ENCODE measurements at regions not wholly inside any gene's neighbourhood (a gene's known extent, or its start where the extent isn't known, plus 50 kb on each side); places are given as distances from the start of the nearest gene placed in this dataset.

DNA sequence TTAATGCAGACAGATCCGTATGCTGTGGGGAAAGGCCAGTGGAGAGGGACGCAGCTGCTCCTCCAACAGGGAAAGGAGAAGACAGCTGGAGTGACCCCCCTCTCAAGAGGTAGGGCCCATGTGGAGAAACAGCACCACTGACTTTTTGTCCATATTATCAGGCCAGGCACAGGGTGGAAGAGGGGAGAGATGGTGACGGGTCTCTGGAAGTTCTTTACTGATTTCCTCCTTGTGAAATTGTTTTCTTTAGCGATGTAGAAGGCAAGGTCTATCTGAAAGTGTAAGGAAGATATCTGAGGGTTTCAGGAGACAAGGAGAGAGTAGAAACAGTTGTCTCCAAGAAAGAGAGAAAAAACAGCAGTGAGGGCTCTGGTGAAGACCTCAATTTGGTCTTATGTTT lies 338.8 kb downstream of the VPS13C start:
- TF ChIP-seq, protein P1, sequence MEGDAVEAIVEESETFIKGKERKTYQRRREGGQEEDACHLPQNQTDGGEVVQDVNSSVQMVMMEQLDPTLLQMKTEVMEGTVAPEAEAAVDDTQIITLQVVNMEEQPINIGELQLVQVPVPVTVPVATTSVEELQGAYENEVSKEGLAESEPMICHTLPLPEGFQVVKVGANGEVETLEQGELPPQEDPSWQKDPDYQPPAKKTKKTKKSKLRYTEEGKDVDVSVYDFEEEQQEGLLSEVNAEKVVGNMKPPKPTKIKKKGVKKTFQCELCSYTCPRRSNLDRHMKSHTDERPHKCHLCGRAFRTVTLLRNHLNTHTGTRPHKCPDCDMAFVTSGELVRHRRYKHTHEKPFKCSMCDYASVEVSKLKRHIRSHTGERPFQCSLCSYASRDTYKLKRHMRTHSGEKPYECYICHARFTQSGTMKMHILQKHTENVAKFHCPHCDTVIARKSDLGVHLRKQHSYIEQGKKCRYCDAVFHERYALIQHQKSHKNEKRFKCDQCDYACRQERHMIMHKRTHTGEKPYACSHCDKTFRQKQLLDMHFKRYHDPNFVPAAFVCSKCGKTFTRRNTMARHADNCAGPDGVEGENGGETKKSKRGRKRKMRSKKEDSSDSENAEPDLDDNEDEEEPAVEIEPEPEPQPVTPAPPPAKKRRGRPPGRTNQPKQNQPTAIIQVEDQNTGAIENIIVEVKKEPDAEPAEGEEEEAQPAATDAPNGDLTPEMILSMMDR (IDR thresholded peaks at IDR 0.05) = no peak
- TF ChIP-seq POLR2A (IDR thresholded peaks at IDR 0.05) = no peak
- DNase-seq (no peak), ATAC-seq (no peak)
- peaks cover 0 to 33% (median 0%) of the 10 kb centered on the region in 9 donors for H3K27me3 ChIP-seq
- no peaks in the 10 kb centered on the region for H3K36me3 ChIP-seq
- no peaks in the 10 kb centered on the region for H3K9me3 ChIP-seq
- H3K4me1 ChIP-seq = no peaks in the 10 kb centered on the region
- 70 to 78% (median 73%) methylated on average over 4 of the region's 4 CpGs for WGBS, 4 donors
- intact Hi-C loops (cut with DNase I) = no loop called here
- H3K4me3 ChIP-seq = no peak overlapping the region
- H3K27ac ChIP-seq = no peak overlapping the region

DNA sequence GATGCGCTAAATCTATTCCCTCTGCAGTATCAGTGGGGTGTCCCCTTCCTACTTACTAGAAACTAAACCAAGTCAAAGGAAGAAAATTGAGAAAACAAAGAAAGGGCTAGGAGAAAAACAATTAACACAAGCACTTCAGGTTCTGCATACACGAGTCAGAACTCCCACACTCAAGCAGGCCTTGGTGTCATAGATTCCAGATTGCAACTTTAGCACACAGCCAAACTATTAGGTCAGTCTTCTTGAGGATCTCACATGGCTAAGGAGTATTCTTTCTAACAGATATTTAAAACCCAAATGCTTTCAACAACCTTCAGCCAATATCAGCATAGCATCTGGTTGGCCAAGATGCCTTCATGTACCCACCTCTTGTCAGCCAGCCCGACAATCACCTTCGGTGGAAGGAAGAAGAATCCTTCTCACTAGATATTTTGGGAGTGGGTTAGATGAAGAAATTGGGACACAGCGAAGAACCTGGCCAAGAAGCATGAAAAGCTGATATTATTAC lies 340.0 kb downstream of the VPS13C start:
- ATAC-seq (peak in 1 of 4 donors; percentile 83), DNase-seq (no peak)
- Histone ChIP-seq H3K4me3 (no peak overlapping the region), H3K36me3 (no peaks in the 10 kb centered on the region), H3K27me3 (peaks cover 0 to 25% (median 0%) of the 10 kb centered on the region in 9 donors), H3K4me1 (no peaks in the 10 kb centered on the region), H3K9me3 (no peaks in the 10 kb centered on the region), H3K27ac (no peak overlapping the region)
- TF ChIP-seq, protein P1 (IDR thresholded peaks at IDR 0.05) = no peak
- no peak for TF ChIP-seq POLR2A (IDR thresholded peaks at IDR 0.05)
- WGBS, 4 donors = 71 to 85% (median 82%) methylated on average over 5 of the region's 5 CpGs
- intact Hi-C loops (cut with DNase I) = no loop called here

DNA sequence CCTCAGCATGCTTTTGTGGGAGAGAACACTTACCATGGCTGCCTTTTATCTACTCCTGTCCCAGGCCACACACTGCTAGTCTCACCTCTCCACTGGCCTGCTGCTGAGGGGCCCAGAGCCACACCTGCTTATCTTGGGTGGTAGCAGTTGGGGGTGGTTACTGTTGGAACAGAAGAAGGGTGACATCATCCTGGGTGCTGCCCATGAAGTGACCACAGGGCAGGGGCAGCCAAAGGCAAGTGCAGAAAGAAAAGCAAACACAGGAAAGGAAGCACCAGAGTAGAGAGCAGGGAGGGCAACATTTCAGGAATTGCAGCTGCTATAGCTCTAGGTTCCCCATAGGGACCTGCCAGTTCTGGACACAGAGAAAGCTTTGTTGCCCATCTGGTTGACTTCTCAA lies 345.2 kb downstream of the VPS13C start:
- TF ChIP-seq, protein P1 (IDR thresholded peaks at IDR 0.05) = no peak
- TF ChIP-seq POLR2A (IDR thresholded peaks at IDR 0.05) = no peak
- intact Hi-C loops (cut with DNase I) = no loop called here
- Histone ChIP-seq H3K27ac (no peak overlapping the region), H3K4me1 (no peaks in the 10 kb centered on the region), H3K36me3 (no peaks in the 10 kb centered on the region), H3K27me3 (no peaks in the 10 kb centered on the region), H3K9me3 (no peaks in the 10 kb centered on the region), H3K4me3 (no peak overlapping the region)
- DNase-seq (no peak), ATAC-seq (peak in 1 of 4 donors; percentile 53)

DNA sequence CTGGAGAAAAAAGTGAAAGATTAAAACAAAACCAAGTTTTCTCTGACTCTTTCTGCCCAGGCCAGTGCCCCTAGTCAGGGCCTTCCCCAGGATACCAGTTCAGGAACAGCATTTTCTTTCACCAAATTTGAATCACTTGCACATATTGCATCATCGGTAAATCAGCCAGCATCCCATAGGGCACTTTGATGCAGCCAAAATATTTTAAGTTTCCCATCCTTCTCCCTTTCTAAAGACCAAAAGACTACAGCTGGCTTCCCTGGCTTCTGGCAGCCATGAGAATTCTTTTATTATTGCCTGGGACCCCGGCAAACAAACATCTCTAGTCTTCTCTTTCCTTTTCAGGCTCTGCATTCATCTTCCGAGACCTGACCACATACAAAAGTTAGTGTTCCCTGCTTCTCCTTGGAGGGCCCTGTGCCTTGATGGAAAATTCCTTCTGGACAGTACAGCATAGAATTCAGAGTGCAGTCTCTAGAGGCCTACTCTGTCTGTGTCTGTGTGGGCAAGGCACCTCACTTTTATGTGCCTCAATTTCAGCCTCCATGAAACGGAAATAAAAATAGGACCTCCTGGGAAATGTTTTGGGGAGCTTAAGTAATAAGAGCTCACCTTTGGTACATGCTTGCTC lies 348.0 kb downstream of the VPS13C start:
- no peak for DNase-seq
- peak in 2 of 4 donors; percentile 63 to 67 for ATAC-seq
- Histone ChIP-seq H3K36me3 (no peaks in the 10 kb centered on the region), H3K4me3 (no peak overlapping the region), H3K9me3 (no peaks in the 10 kb centered on the region), H3K27me3 (no peaks in the 10 kb centered on the region), H3K4me1 (no peaks in the 10 kb centered on the region), H3K27ac (peak overlapping the region in 2 of 12 donors; percentile 6 to 34)
- intact Hi-C loops (cut with DNase I) = no loop called here
- TF ChIP-seq, protein P1 (IDR thresholded peaks at IDR 0.05) = no peak
- TF ChIP-seq POLR2A (IDR thresholded peaks at IDR 0.05) = no peak
- 76 to 83% (median 77%) methylated on average over 4 of the region's 4 CpGs for WGBS, 4 donors
